IMR-90 (cell line): ENCODE measurements at regions not wholly inside any gene's neighbourhood (a gene's known extent, or its start where the extent isn't known, plus 50 kb on each side); places are given as distances from the start of the nearest gene placed in this dataset.

Experiments used
- ATAC-seq: fragments of 200-7000 bp; cut with Tn5 transposase; 2 replicates; pipeline ENCODE4 v1.9.1; 2020; ENCODE audit warnings: low read depth, mild to moderate bottlenecking, moderate library complexity
- BruUV-seq: library from RNA; stranded (reverse); fragments of 400-500 nt; replicated peaks from 2 replicates; lab custom pipeline; 2021; lab: Mats Ljungman, UMichigan
- CTCF ChIA-PET: fragments of 300-600 bp; formaldehyde crosslinking; extraction: SDS; loops from one replicate; lab custom pipeline; 2021; ENCODE audit warnings: antibody characterized with exemption; lab: Yijun Ruan, JAX
- POLR2A ChIA-PET: fragments of 300-600 bp; sonication (Branson Sonifier 250); formaldehyde crosslinking; loops from one replicate; lab custom pipeline; 2022; ENCODE audit warnings: antibody characterized with exemption; ENCODE audit not compliant: unreplicated experiment; lab: Charles Lee
- DNase-seq: peaks from one replicate; pipeline ENCODE4 v3.0.0; 2013
- H2AFZ ChIP-seq: replicated peaks from 2 replicates; pipeline ENCODE3; 2013; ENCODE audit warnings: low read length, mild to moderate bottlenecking; ENCODE audit not compliant: poor library complexity
- H2AK5ac ChIP-seq: 2 replicates; pipeline ENCODE4 v1.6.1; 2013; ENCODE audit warnings: low read depth, low read length, inconsistent platforms
- H2AK9ac ChIP-seq: replicated peaks from 2 replicates; pipeline ENCODE3; 2013; ENCODE audit warnings: mild to moderate bottlenecking, low read depth, low read length, moderate library complexity; ENCODE audit not compliant: poor library complexity
- H2BK120ac ChIP-seq: 2 replicates; pipeline ENCODE4 v1.6.1; 2013; ENCODE audit warnings: low read depth, low read length, inconsistent platforms
- H2BK15ac ChIP-seq: 3 replicates; pipeline ENCODE4 v1.6.1; 2013; ENCODE audit warnings: low read depth, low read length, inconsistent platforms
- H2BK20ac ChIP-seq: 2 replicates; pipeline ENCODE4 v1.6.1; 2013; ENCODE audit warnings: low read depth, mild to moderate bottlenecking, inconsistent platforms, low read length, moderate library complexity
- H2BK5ac ChIP-seq: 2 replicates; pipeline ENCODE4 v1.6.1; 2013; ENCODE audit warnings: mild to moderate bottlenecking, low read depth, low read length, inconsistent platforms; ENCODE audit not compliant: poor library complexity, severe bottlenecking
- H3K14ac ChIP-seq: replicated peaks from 2 replicates; pipeline ENCODE4 v1.6.1; 2013; ENCODE audit warnings: low read depth, low read length, inconsistent platforms
- H3K18ac ChIP-seq: 2 replicates; pipeline ENCODE4 v1.6.1; 2013; ENCODE audit warnings: low read depth, low read length, control low read depth
- H3K23ac ChIP-seq: 2 replicates; pipeline ENCODE4 v1.6.1; 2013; ENCODE audit warnings: low read depth, low read length, inconsistent platforms
- H3K27ac ChIP-seq: 2 replicates; pipeline ENCODE4 v1.5.1; 2013; ENCODE audit warnings: mild to moderate bottlenecking, control low read depth, low read length; ENCODE audit not compliant: insufficient read depth
- H3K27me3 ChIP-seq: 2 replicates; pipeline ENCODE4 v1.6.1; 2013; ENCODE audit warnings: low read length; ENCODE audit not compliant: control insufficient read depth, insufficient read depth
- H3K36me3 ChIP-seq: 2 replicates; pipeline ENCODE4 v1.6.1; 2013; ENCODE audit warnings: low read length, mixed read lengths; ENCODE audit not compliant: control insufficient read depth, insufficient read depth
- H3K4ac ChIP-seq: 2 replicates; pipeline ENCODE4 v1.6.1; 2013; ENCODE audit warnings: low read depth, low read length, inconsistent platforms
- H3K4me1 ChIP-seq: 2 replicates; pipeline ENCODE4 v1.6.1; 2013; ENCODE audit warnings: low read length, mixed read lengths; ENCODE audit not compliant: control insufficient read depth, insufficient read depth
- H3K4me2 ChIP-seq: 2 replicates; pipeline ENCODE4 v1.6.1; 2013; ENCODE audit warnings: low read depth, mild to moderate bottlenecking, control low read depth, low read length, moderate library complexity
- H3K4me3 ChIP-seq: 2 replicates; pipeline ENCODE4 v1.5.1; 2013; ENCODE audit warnings: low read depth, mild to moderate bottlenecking, control low read depth, low read length, moderate library complexity; ENCODE audit not compliant: insufficient read depth
- H3K56ac ChIP-seq: 2 replicates; pipeline ENCODE4 v1.6.1; 2013; ENCODE audit warnings: low read length, inconsistent platforms; ENCODE audit not compliant: insufficient read depth; ENCODE audit errors: extremely low read depth
- H3K79me1 ChIP-seq, 2 experiments: 2 replicates each; pipeline ENCODE4 v1.6.1; 2013; ENCODE audit warnings: low read length in 2 of 2, inconsistent platforms in 1 of 2, low read depth in 1 of 2
- H3K9ac ChIP-seq: 2 replicates; pipeline ENCODE4 v1.6.1; 2013; ENCODE audit warnings: low read depth, low read length, control low read depth
- H3K9me1 ChIP-seq: 2 replicates; pipeline ENCODE4 v1.6.1; 2013; ENCODE audit warnings: low read length, inconsistent platforms; ENCODE audit not compliant: insufficient read depth
- H3K9me3 ChIP-seq: 2 replicates; pipeline ENCODE4 v1.6.1; 2013; ENCODE audit warnings: low read length; ENCODE audit not compliant: control insufficient read depth, insufficient read depth
- H4K20me1 ChIP-seq: 2 replicates; pipeline ENCODE4 v1.6.1; 2013; ENCODE audit warnings: low read length, inconsistent platforms; ENCODE audit not compliant: insufficient read depth
- H4K5ac ChIP-seq: 2 replicates; pipeline ENCODE4 v1.6.1; 2013; ENCODE audit warnings: mild to moderate bottlenecking, low read depth, low read length, control low read depth
- H4K8ac ChIP-seq, 2 experiments: 2 replicates each; pipeline ENCODE4 v1.6.1; 2013; ENCODE audit warnings: low read depth in 2 of 2, low read length in 2 of 2, control low read depth in 1 of 2, inconsistent platforms in 1 of 2
- H4K91ac ChIP-seq: 2 replicates; pipeline ENCODE4 v1.6.1; 2013; ENCODE audit warnings: low read depth, low read length, inconsistent platforms; ENCODE audit not compliant: insufficient read depth
- CEBPB ChIP-seq: IDR thresholded peaks from 2 replicates; pipeline ENCODE4 v1.6.1; 2012; ENCODE audit warnings: low read depth, low read length, improper control_type of control experiment
- MXI1 ChIP-seq: IDR thresholded peaks from 2 replicates; pipeline ENCODE4 v1.6.1; 2012; ENCODE audit warnings: low read depth, mild to moderate bottlenecking, low read length, moderate library complexity, borderline replicate concordance
- NFE2L2 ChIP-seq: fragments of 150-350 bp; IDR thresholded peaks from 2 replicates; pipeline ENCODE4 v1.6.1; 2016; ENCODE audit warnings: low read depth, mild to moderate bottlenecking, low read length
- RAD21 ChIP-seq: IDR thresholded peaks from 2 replicates; pipeline ENCODE4 v1.6.1; 2012; ENCODE audit warnings: low read length, improper control_type of control experiment
- WGBS, 2 experiments: methylation state at CpG; one replicate each; pipeline versions ENCODE4 v1.1.5 to v1.1.7; 2013; ENCODE audit warnings: missing lambda C conversion rate in 2 of 2; ENCODE audit not compliant: insufficient read length in 1 of 2; ENCODE audit errors: extremely low coverage in 2 of 2; 5-methylcytosine and 5-hydroxymethylcytosine counted together
- dilution Hi-C: fragments of 300-500 bp; cut with HindIII; formaldehyde crosslinking; loops from one replicate; pipeline ENCODE4 v1.14.3; 2018; ENCODE audit warnings: low sequenced_read_pairs; ENCODE audit not compliant: unreplicated experiment
- in situ Hi-C: fragments of 300-500 bp; cut with MboI; formaldehyde crosslinking; loops from 3 replicates; pipeline ENCODE4 v1.14.3; 2019; ENCODE audit warnings: low sequenced_read_pairs, inconsistent platforms, mixed read lengths
- intact Hi-C: fragments of 100-400 bp; cut with micrococcal nuclease; formaldehyde crosslinking; loops from 2 replicates; pipeline ENCODE4 v1.10.0; 2022

DNA sequence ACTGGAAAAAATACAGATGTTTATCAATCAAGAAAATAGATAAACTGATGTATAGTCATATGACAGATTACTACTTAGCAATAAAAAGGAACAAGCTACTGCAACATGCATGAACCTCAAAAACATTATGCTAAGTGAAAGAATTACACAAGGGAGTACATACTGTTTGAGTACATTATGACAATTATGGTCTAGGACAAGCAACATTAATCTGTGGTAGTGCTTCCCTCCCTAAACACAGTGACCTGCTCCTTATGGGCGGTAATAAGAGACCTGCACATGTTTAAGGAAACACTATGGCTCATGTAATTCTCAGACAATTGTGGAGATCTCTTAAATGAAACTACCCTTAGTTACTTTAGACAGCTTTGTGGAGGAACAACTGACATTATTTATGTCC is 421.2 kb upstream of the FBXO33 start:
- H3K27me3 ChIP-seq: no peaks in the 10 kb centered on the region
- no peak for TF ChIP-seq NFE2L2
- no peak for TF ChIP-seq CEBPB
- TF ChIP-seq MXI1: no peak
- TF ChIP-seq RAD21: no peak
- no peak overlapping the region for H3K27ac ChIP-seq
- H2BK5ac ChIP-seq: no peak overlapping the region
- no peak overlapping the region for H3K4me3 ChIP-seq
- no peak overlapping the region for H2AK9ac ChIP-seq
- no peak overlapping the region for H3K18ac ChIP-seq
- H4K20me1 ChIP-seq: no peaks in the 10 kb centered on the region
- no TSS peak for BruUV-seq
- H4K8ac ChIP-seq: no peak overlapping the region
- H2BK120ac ChIP-seq: no peak overlapping the region
- H3K23ac ChIP-seq: no peak overlapping the region
- no peak overlapping the region for H3K9ac ChIP-seq
- CTCF ChIA-PET: no interaction called here
- no peak overlapping the region for H2BK15ac ChIP-seq
- H4K5ac ChIP-seq: no peak overlapping the region
- in situ Hi-C loops: no loop called here
- ATAC-seq: no peak
- dilution Hi-C loops: no loop called here
- H3K56ac ChIP-seq: no peak overlapping the region
- no peaks in the 10 kb centered on the region for H3K4me1 ChIP-seq
- H2AFZ ChIP-seq: no peak overlapping the region
- H3K9me1 ChIP-seq: no peaks in the 10 kb centered on the region
- DNase-seq: no peak
- POLR2A ChIA-PET: no interaction called here
- no peak overlapping the region for H4K91ac ChIP-seq
- no peaks in the 10 kb centered on the region for H3K79me1 ChIP-seq
- no peak overlapping the region for H3K4me2 ChIP-seq
- no peak overlapping the region for H2BK20ac ChIP-seq
- no peak overlapping the region for H3K14ac ChIP-seq
- H3K36me3 ChIP-seq: no peaks in the 10 kb centered on the region
- H2AK5ac ChIP-seq: no peak overlapping the region
- H3K9me3 ChIP-seq: peaks cover 2% of the 10 kb centered on the region; the same call in 1 of the 2 replicates
- no CpG with 5 or more reads among the region's 1 CpG for WGBS, 2 experiments
- H3K4ac ChIP-seq: no peak overlapping the region
- intact Hi-C loops: no loop called here
